ENCODE measurements at regions not wholly inside any gene's neighbourhood (a gene's known extent, or its start where the extent isn't known, plus 50 kb on each side); places are given as distances from the start of the nearest gene placed in this dataset.

DNA sequence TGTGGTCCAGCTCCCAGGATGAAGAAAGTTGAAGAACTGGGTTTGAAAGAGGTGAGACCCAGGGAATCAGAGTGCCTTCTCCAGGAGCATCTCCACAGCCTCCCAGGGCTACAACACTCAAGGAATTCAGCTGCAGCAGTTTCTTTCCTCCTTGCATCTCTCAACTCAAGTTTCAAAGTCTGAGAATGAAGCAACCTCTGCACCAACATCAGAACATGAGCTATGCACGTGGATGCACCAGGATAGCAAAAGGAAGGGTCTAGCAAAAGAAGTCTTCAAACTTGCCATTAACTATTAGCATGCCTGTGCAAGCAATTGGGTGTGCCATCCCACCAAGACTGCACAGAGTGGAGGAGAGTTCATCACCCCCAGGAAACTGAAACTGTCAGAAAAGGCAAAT, 193.9 kb downstream of the OTOR start:
- H2BK20ac ChIP-seq (ENCODE audit: low read depth, low read length, poor library complexity, severe bottlenecking) = no peak overlapping the region
- H3K18ac ChIP-seq (ENCODE audit: insufficient read length, low read depth, low read length) = no peak overlapping the region
- no peak overlapping the region for H4K5ac ChIP-seq (ENCODE audit: insufficient read length, low read depth, low read length)
- no peak overlapping the region for H3T11ph ChIP-seq (ENCODE audit: low read length)
- no peak overlapping the region for H3K4ac ChIP-seq (ENCODE audit: low read depth, low read length)
- H3K9me3 ChIP-seq (ENCODE audit: control insufficient read depth, low read depth, low read length) = no peaks in the 10 kb centered on the region
- H3K14ac ChIP-seq (ENCODE audit: insufficient read depth, low read length) = no peak overlapping the region
- no peak overlapping the region for H2BK5ac ChIP-seq (ENCODE audit: insufficient read length, low read length)
- no peak overlapping the region for H3K56ac ChIP-seq (ENCODE audit: insufficient read length, low read depth, low read length)
- no peak overlapping the region for H2AFZ ChIP-seq (ENCODE audit: low read length)
- H2BK120ac ChIP-seq (ENCODE audit: low read depth, low read length, poor library complexity, severe bottlenecking) = no peak overlapping the region
- no peak for DNase-seq
- no peak for TF ChIP-seq CTCF (conservative IDR thresholded peaks at IDR 0.05)
- no peaks in the 10 kb centered on the region for H3K23me2 ChIP-seq (ENCODE audit: insufficient read length, low read depth, low read length, poor library complexity, severe bottlenecking)
- no peak overlapping the region for H2AK5ac ChIP-seq (ENCODE audit: insufficient read length, low read length)
- no peak overlapping the region for H3K9ac ChIP-seq (ENCODE audit: extremely low read depth, insufficient read length, low read length)
- Mint-ChIP-seq H3K4me3 (no peak overlapping the region), H3K27ac (peak overlapping the region in 1 of 3 experiments; percentile 14; a peak in 1 of 7 replicates), H3K4me1 (peaks cover 59 to 69% of the 10 kb centered on the region in 2 experiments), H3K9me3 (peaks cover 2 to 9% of the 10 kb centered on the region in 2 experiments; a peak in 3 of 5 replicates), H3K36me3 (ENCODE audit: insufficient read depth in 1 of 3, low read depth in 3 of 3) (peaks cover 0 to 25% (median 2%) of the 10 kb centered on the region in 3 experiments; a peak in 4 of 7 replicates), H3K27me3 (ENCODE audit: low read depth) (no peaks in the 10 kb centered on the region)
- no peaks in the 10 kb centered on the region for H3K79me1 ChIP-seq (ENCODE audit: insufficient read depth, low read depth, low read length, poor library complexity, severe bottlenecking)
- H3K79me2 ChIP-seq (ENCODE audit: insufficient read depth, low read length) = no peaks in the 10 kb centered on the region
- no peak overlapping the region for H3K4me2 ChIP-seq (ENCODE audit: insufficient read depth, insufficient read length, low read length)
- peaks cover 14% of the 10 kb centered on the region for H3K4me1 ChIP-seq (ENCODE audit: insufficient read depth, low read length)
- no peaks in the 10 kb centered on the region for H3K27me3 ChIP-seq (ENCODE audit: insufficient read depth, low read length)
- no peaks in the 10 kb centered on the region for H4K20me1 ChIP-seq (ENCODE audit: control insufficient read depth, insufficient read depth, insufficient read length)
- H2BK12ac ChIP-seq (ENCODE audit: insufficient read length, low read depth, low read length) = no peak overlapping the region
- H3K27ac ChIP-seq (ENCODE audit: insufficient read length, low read depth, low read length) = no peak overlapping the region
- H2BK15ac ChIP-seq (ENCODE audit: low read depth, low read length) = no peak overlapping the region
- WGBS (ENCODE audit: extremely low coverage, insufficient read length, low lambda C conversion rate) = no CpG with 5 or more reads among the region's 1 CpG
- H4K8ac ChIP-seq (replicated peaks; ENCODE audit: insufficient read length, low read depth, low read length) = no peak overlapping the region
- no peak overlapping the region for H4K91ac ChIP-seq (ENCODE audit: insufficient read length, low read depth, low read length)
- H3K23ac ChIP-seq (ENCODE audit: insufficient read length, low read depth, low read length) = no peak overlapping the region

Data from H9 (cell line).